ENCODE measurements at regions not wholly inside any gene's neighbourhood (a gene's known extent, or its start where the extent isn't known, plus 50 kb on each side); places are given as distances from the start of the nearest gene placed in this dataset.
"Not testable (repeated sequence)": the region's sequence is repeated elsewhere in the genome, so short reads cannot be mapped to it uniquely, and the experiment has no call there.

GRCh38 chr3:197618408-197618807 is 62.6 kb upstream of the BDH1 start:
- TF ChIP-seq SCRT1 (tag by site-specific recombination; IDR thresholded peaks at IDR 0.05; ENCODE audit: borderline replicate concordance); ZNF335 (tag by site-specific recombination; conservative IDR thresholded peaks at IDR 0.05); ZNF138 (tag by site-specific recombination; IDR thresholded peaks at IDR 0.05; ENCODE audit: borderline replicate concordance); ZNF585B (tag by site-specific recombination; IDR thresholded peaks at IDR 0.05); ZNF449 (tag by site-specific recombination; IDR thresholded peaks at IDR 0.05); ZBTB7A (tag by site-specific recombination; IDR thresholded peaks at IDR 0.05; ENCODE audit: low read depth); ZNF274 (IDR thresholded peaks at IDR 0.05; ENCODE audit: low read length); ZNF274 (tag by site-specific recombination; IDR thresholded peaks at IDR 0.05; ENCODE audit: borderline replicate concordance); CTCF (tag by site-specific recombination; IDR thresholded peaks at IDR 0.05): not testable (repeated sequence)
- TF ChIP-seq, protein P1, sequence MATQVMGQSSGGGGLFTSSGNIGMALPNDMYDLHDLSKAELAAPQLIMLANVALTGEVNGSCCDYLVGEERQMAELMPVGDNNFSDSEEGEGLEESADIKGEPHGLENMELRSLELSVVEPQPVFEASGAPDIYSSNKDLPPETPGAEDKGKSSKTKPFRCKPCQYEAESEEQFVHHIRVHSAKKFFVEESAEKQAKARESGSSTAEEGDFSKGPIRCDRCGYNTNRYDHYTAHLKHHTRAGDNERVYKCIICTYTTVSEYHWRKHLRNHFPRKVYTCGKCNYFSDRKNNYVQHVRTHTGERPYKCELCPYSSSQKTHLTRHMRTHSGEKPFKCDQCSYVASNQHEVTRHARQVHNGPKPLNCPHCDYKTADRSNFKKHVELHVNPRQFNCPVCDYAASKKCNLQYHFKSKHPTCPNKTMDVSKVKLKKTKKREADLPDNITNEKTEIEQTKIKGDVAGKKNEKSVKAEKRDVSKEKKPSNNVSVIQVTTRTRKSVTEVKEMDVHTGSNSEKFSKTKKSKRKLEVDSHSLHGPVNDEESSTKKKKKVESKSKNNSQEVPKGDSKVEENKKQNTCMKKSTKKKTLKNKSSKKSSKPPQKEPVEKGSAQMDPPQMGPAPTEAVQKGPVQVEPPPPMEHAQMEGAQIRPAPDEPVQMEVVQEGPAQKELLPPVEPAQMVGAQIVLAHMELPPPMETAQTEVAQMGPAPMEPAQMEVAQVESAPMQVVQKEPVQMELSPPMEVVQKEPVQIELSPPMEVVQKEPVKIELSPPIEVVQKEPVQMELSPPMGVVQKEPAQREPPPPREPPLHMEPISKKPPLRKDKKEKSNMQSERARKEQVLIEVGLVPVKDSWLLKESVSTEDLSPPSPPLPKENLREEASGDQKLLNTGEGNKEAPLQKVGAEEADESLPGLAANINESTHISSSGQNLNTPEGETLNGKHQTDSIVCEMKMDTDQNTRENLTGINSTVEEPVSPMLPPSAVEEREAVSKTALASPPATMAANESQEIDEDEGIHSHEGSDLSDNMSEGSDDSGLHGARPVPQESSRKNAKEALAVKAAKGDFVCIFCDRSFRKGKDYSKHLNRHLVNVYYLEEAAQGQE (tag by site-specific recombination; IDR thresholded peaks at IDR 0.05): not testable (repeated sequence)
